8988T (cell line): ENCODE measurements at regions not wholly inside any gene's neighbourhood (a gene's known extent, or its start where the extent isn't known, plus 50 kb on each side); places are given as distances from the start of the nearest gene placed in this dataset.

Experiments used
- DNase-seq: peaks from one replicate; pipeline ENCODE4 v3.0.0; 2011

DNA sequence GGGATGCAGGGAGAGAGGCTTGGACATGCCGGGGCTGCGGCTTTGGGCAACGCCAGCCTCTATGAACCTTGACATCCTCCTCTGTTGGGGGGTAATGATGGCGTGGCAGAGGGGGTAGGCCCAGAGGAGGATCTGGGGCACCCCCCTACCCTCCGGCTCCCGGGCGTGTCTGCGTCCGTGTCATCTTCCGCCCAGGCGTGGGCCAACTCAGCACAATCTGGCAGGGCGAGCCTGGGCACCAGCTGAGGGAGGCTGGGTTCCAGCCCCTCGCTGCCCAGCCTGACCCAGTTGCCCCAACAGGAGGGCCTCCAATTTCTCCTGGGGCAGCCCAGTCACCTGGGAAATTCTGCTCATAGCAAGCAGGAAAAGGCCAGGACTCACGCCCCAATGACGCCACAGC, 62.9 kb upstream of the IL17B start:
- no peak for DNase-seq

DNA sequence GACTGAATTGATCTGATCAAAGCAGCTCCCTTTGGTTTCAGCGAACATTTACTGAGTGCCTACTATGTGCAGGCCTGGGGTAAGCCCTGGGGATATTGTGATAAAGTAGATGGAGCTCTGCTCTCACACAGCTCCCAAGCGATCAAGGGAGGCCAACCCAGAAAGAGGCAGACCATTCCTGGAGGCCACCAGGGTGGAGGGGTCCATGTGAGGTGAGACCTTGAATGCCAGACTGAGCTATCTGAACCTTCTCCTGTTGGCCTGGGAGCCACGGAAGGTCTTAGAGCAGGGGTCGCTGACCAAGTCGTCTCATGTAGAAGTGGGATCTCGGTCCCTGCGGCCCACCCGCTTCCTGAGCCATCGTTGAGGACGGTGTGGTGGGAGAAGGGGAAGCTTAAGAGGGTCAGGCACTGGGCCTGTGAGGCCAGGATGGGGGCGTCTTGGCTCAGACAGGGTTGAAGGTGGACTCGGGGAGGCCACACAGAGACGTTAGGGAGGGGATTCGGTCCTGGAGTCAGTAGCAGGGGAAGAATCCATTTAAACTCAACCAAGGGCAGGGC, 62.2 kb upstream of the IL17B start:
- DNase-seq = no peak

DNA sequence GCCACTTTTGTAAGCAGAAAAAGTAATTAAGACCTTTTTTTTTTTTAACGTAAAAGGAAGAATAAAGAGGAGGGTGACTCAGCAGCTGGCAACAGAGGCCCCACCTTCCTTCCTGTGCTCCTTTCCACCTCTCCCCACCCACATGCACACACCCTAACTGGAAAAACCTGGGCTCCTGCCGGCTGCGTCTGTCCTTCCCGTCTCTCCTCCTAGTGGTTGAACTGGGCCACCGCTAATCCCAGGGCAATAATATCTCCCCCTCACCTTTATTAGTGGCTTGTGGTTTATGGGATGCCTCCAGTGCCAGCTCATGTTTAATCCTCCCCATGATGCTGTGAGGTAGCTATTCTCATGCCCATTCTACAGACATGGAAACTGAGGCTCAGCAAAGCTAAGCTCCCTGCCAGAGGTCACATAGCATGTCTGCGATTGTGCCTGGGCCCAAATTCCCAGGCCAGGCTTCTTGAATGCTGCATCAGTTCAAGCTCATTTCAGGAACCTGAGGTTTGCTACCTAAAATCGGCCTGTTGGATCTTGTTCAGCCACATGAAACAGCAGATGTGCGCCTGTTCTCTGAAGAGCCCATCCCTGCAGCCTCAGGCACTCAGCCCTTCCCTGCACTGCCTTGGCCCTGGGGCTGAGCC, 60.9 kb upstream of the IL17B start:
- DNase-seq = peak; percentile 72

DNA sequence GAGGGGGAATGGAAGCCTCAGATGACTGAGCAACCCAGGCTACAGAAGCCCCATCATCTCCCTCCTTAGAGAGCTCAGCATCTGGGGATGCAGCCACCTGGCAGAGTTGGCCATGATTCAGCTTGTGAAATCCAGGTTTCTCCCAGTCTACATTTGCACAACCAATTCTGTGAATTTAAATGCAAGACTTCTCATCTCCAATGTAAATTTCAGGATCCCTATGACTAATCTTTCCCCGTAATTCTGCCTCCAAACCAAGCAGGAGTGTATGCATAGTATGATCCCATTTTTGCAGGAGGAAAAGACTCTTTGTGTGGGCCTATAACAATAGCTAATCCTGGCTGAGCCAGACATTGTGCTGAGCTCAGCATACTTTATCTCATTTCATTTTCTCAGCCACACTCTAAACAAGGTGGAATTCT, 59.6 kb upstream of the IL17B start:
- no peak for DNase-seq

DNA sequence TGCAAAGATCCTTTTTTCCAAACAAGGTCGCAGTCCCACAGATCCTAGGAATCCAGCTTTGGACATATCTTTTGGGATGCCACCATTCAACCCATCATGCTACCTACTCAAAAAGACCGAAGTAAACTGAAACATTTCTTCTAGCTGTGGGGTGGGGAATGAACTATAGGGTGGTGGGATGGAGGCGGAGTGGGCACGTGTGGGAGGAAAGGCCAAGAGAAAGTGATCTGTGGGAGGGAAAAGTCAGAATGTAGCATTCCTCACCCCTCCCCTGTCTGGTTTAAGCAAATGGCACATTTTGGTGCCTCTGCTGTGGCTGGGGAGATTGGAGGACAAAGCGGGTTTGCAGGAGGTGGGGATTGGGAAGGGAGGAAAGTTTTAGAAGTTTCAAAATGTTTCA, 59.2 kb upstream of the IL17B start:
- DNase-seq = no peak

DNA sequence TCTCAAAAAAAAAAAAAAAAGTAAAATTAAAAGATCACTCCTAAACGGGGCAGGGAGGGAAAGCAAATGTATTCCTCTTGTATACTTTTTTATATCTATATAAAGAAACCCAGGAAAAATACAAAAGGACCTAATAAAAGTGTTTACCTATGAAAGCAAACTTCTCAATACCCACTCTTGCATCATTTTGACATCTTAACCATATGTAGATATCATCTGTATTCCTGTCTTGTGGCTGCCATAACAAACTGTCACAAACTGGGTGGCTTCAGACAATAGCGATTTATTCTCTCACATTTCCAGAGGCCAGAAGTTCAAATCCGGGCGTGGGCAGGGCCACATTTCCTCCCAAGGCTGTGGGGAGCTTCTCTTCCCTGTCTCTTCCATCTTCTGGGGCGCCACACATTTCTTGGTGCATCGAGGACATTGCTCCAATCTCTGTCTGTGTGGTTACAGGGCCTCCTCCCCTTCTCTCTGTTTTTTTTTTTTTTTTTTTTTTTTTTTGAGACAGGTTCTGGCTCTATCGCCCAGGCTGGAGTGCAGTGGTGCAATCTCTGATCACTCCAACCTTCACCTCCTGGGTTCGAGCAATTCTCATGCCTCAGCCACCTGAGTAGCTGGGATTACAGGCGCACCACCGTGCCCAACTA, 58.4 kb upstream of the IL17B start:
- no peak for DNase-seq

DNA sequence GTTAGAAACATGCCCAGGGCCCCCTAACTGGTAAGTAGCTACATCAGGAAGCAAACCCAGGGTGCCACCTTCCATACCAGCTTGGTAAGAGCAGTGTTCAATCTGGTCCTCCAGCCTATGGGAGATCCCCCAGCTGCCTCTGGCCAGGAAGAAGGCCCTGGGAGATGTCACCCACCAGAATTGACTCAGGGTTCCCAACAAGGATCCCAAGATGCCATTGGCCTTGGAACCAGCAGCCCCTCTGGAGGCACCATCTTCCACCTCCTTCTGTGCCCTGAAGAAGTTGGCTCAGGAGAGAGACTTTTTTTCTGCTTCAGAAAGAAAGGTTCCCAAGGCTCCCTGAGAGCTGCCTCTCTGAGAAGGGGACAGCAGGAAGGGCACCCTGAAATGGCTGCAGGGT, 56.6 kb upstream of the IL17B start:
- no peak for DNase-seq

DNA sequence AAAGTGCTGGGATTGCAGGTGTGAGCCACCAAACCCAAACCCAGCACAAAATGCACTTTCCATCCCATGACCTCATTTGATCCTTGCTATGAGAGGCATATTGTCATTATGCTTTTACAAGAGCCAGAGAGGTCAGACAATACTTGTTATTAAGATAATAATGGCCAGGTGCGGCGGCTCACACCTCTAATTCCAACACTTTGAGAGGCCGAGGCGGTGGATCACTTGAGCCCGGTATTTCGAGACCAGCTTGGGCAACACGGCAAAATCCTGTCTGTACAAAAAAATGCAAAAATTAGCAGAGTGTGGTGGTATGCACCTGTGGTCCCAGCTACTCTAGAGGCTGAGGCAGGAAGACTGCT, 55.9 kb upstream of the IL17B start:
- DNase-seq = no peak

DNA sequence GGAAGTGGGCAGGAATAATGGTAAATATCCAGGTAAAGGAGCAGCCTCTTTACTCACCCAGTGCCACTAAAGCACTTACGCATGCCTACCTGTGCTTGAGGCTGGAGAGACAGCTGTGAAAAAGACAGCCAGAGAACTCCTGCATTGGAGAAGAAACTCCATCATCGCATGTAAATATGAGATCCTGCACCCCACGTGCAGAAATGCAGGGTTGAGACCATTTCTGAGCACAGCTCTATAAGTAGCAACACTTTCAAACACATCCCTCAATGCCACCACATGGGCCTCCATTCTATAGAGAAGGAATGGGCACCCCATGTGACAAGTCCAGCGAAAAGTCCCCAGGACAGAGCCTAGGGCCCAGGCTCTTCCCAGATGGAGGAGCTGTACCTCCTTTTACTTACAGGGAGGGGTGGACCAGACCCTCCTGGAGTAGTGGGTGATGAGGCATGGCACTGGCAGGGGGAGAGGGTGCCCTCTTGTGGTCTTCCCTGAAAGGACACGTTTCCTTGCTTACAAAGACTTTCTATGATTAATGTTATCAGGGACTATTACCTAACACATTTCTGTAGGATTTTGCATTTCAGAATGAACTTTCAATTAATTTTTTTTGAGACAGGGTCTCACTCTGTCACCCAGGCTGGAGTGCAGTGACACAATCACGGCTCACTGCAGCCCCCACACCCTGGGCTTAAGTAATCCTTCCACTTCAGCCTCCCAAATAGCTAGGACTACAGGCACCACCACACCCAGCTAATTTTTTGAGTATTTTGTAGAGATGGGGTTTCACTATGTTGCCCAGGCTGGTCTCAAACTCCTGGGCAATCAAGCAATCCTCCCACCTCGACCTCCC, 55.3 kb upstream of the IL17B start:
- DNase-seq = peak; percentile 84

DNA sequence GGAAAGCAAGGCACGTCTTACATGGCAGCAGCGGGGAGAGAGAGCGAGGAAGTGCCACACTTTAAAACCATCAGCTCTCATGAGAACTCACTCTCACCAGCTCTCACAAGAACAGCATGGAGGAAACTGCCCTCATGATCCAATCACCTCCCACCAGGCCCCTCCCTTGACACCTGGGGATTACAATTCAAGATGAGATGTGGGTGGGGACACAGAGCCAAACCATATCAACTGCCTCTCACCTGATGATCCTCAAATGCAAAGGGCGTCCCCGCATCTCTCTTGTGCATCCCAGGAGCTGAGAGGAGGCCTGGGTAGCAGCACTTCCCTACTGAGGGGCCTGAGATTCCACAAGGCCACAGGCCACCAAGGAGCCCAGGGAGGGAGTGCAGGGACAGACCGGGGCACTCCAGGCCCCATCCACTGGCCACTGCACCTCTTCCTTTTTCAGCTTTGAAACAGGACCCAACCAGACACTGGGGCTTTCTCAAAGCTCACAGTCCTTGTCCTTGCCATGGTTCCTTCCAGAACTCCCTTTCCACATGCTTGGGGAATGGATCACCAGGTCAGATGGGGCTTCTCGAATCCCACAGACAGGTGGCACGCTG, 54.5 kb upstream of the IL17B start:
- no peak for DNase-seq

DNA sequence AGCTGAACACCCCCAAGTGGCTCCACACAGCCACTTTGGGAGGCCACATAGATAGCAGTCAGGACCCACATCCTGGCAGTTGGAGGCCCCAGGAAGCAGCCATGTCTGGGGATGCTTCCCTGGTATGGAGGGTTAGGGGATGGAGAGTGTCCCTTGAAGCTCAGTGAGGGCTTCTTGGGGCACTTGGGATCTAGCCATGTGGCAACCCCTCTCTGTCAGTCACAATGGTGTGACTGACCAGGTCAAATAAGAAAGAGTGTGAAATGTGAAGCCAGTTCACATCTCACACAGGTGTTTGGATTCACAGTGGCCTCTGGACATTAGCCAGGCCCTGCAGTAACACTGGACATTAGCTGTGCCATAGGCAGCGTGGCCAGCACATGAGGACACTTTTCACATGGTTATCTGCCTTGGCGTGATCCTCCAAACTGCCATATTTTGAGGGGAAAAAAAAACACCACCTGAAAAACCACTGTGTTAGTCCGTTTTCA, 53.9 kb upstream of the IL17B start:
- DNase-seq = no peak

DNA sequence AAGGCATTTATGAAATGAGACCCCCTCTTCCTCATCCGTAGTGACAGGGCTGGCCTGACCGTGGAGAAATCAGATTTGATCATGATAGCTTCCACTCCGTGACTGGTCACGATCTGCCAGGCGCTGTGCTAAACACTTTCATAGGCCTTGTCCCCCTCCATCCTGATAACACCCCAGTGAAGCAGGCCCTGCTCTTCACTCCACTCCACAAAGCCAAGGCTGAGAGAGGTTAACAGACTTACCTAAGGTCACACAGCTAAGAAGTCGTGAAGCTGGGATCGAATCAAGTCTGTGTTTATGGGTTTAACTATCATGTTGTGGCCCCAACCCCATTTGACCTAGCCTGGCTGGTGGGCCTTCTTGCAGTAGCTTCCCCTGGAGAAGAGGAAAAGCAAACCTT, 53.3 kb upstream of the IL17B start:
- DNase-seq = no peak

DNA sequence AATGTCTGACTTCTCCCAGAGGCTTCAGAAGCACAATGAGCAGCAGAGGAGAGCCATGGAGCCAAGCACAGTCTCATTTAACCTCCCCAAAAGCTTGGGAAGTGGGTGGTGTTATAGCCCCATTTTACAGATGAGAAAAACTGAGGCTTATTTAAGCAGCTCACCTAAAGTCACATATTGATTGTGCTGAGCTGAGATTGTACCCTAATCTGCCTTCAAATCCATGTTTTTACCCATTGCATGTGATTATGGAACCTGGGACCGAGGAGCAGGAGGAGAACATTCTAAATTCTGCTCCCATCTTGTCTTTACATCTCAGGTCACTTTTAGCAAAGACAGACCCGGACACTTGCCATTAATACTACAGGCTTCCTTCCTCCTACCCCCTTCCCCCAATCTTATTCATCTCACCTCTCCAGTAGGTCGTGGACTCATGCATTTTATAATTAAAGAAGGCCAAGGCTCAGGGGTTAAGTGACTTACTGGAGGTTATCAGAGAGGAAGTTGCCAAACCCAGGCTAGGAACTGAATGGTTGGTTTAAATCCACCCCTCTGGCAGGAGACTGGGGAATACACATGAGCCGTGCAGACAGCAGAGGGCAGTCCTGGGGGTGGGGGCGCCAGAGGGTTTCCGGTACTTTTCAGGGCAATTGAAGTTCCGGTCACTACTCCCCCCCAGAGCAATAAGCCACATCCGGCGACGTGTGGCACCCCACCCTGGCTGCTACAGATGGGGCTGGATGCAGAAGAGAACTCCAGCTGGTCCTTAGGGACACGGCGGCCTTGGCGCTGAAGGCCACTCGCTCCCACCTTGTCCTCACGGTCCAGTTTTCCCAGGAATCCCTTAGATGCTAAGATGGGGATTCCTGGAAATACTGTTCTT, 51.0 kb upstream of the IL17B start:
- peak; percentile 42 for DNase-seq
